Mesenchymal stem cell (in vitro differentiated cells and primary cell): ENCODE measurements at regions not wholly inside any gene's neighbourhood (a gene's known extent, or its start where the extent isn't known, plus 50 kb on each side); places are given as distances from the start of the nearest gene placed in this dataset.

ENCODE experiments used
- DNase-seq: peaks from one replicate; pipeline ENCODE4 v3.0.0-alpha.2; 2013
- H2AFZ ChIP-seq: one replicate; pipeline ENCODE4 v1.6.1; 2013; ENCODE audit warnings: low read depth, mild to moderate bottlenecking, control low read depth, inconsistent platforms, low read length, moderate library complexity
- H2AK5ac ChIP-seq: 2 replicates; pipeline ENCODE4 v1.6.1; 2013; ENCODE audit warnings: low read length, moderate library complexity, mild to moderate bottlenecking, inconsistent platforms; ENCODE audit not compliant: severe bottlenecking
- H2BK120ac ChIP-seq: one replicate; pipeline ENCODE4 v1.6.1; 2013; ENCODE audit warnings: low read depth, mild to moderate bottlenecking, inconsistent platforms, low read length, moderate library complexity
- H2BK12ac ChIP-seq, 2 experiments: one replicate each; pipeline ENCODE4 v1.6.1; 2013; ENCODE audit warnings: inconsistent platforms in 2 of 2, low read length in 2 of 2, mild to moderate bottlenecking in 2 of 2, moderate library complexity in 2 of 2, control low read depth in 1 of 2
- H2BK15ac ChIP-seq: one replicate; pipeline ENCODE4 v1.6.1; 2013; ENCODE audit warnings: mild to moderate bottlenecking, low read depth, inconsistent platforms; ENCODE audit not compliant: poor library complexity, severe bottlenecking
- H2BK5ac ChIP-seq: 2 replicates; pipeline ENCODE4 v1.6.1; 2013; ENCODE audit warnings: low read depth, mild to moderate bottlenecking, low read length, control low read depth, inconsistent platforms; ENCODE audit not compliant: poor library complexity, severe bottlenecking
- H3K14ac ChIP-seq, 2 experiments: one replicate each; pipeline ENCODE4 v1.6.1; 2013; ENCODE audit warnings: inconsistent platforms in 2 of 2, low read length in 2 of 2, control low read depth in 1 of 2, mild to moderate bottlenecking in 1 of 2, moderate library complexity in 1 of 2
- H3K18ac ChIP-seq, 2 experiments: one replicate each; pipeline ENCODE4 v1.6.1; 2013; ENCODE audit warnings: inconsistent platforms in 2 of 2, low read length in 2 of 2, control low read depth in 1 of 2, low read depth in 1 of 2, mild to moderate bottlenecking in 1 of 2
- H3K23ac ChIP-seq, 2 experiments: one replicate each; pipeline ENCODE4 v1.6.1; 2013; ENCODE audit warnings: inconsistent platforms in 2 of 2, low read length in 2 of 2, mild to moderate bottlenecking in 2 of 2, moderate library complexity in 2 of 2, control low read depth in 1 of 2
- H3K27ac ChIP-seq: 2 replicates; pipeline ENCODE4 v1.5.1; 2013; ENCODE audit warnings: mild to moderate bottlenecking, moderate library complexity, low read length, control low read depth, inconsistent platforms; ENCODE audit not compliant: poor library complexity, severe bottlenecking
- H3K27me3 ChIP-seq, 2 experiments: 2 replicates each; pipeline versions ENCODE4 v1.6.1 to v1.7.0; 2013; ENCODE audit warnings: low read length in 2 of 2, mild to moderate bottlenecking in 2 of 2, moderate library complexity in 2 of 2, control low read depth in 1 of 2, inconsistent platforms in 1 of 2; ENCODE audit not compliant: control insufficient read depth in 1 of 2, insufficient read depth in 1 of 2
- H3K36me3 ChIP-seq, 2 experiments: 2 replicates each; pipeline versions ENCODE4 v1.6.1 to v1.7.0; 2013; ENCODE audit warnings: low read length in 2 of 2, control low read depth in 1 of 2, inconsistent platforms in 1 of 2, low read depth in 1 of 2, mild to moderate bottlenecking in 1 of 2; ENCODE audit not compliant: insufficient read depth in 2 of 2, control insufficient read depth in 1 of 2
- H3K4ac ChIP-seq, 2 experiments: one replicate each; pipeline ENCODE4 v1.6.1; 2013; ENCODE audit warnings: inconsistent platforms in 2 of 2, low read length in 2 of 2, mild to moderate bottlenecking in 2 of 2, moderate library complexity in 2 of 2, control low read depth in 1 of 2, low read depth in 1 of 2
- H3K4me1 ChIP-seq: 2 replicates; pipeline ENCODE4 v1.6.1; 2013; ENCODE audit warnings: low read depth, low read length, control low read depth; ENCODE audit not compliant: control insufficient read depth, insufficient read depth
- H3K4me2 ChIP-seq: 2 replicates; pipeline ENCODE4 v1.6.1; 2013; ENCODE audit warnings: low read length, mild to moderate bottlenecking, inconsistent platforms; ENCODE audit not compliant: poor library complexity, severe bottlenecking
- H3K4me3 ChIP-seq, 2 experiments: 2 replicates each; pipeline versions ENCODE4 v1.5.1 to v1.7.0; 2013; ENCODE audit warnings: low read length in 2 of 2, mild to moderate bottlenecking in 2 of 2, control low read depth in 1 of 2, low read depth in 1 of 2; ENCODE audit not compliant: insufficient read depth in 1 of 2
- H3K79me1 ChIP-seq: replicated peaks from 2 replicates; pipeline ENCODE4 v1.6.1; 2013; ENCODE audit warnings: mild to moderate bottlenecking, control low read depth, low read length, inconsistent platforms; ENCODE audit not compliant: poor library complexity, severe bottlenecking
- H3K9ac ChIP-seq: 2 replicates; pipeline ENCODE4 v1.7.0; 2013; ENCODE audit warnings: mild to moderate bottlenecking, low read length, moderate library complexity
- H3K9me3 ChIP-seq: 2 replicates; pipeline ENCODE4 v1.7.0; 2013; ENCODE audit warnings: mild to moderate bottlenecking, low read length; ENCODE audit not compliant: control insufficient read depth
- H4K8ac ChIP-seq: one replicate; pipeline ENCODE4 v1.6.1; 2013; ENCODE audit warnings: inconsistent platforms, mild to moderate bottlenecking, low read length, moderate library complexity
- H4K91ac ChIP-seq: one replicate; pipeline ENCODE4 v1.6.1; 2013; ENCODE audit warnings: mild to moderate bottlenecking, low read length, inconsistent platforms
- WGBS: methylation state at CpG from one replicate; pipeline ENCODE4 v1.1.7; 2013; ENCODE audit warnings: mixed read lengths; 5-methylcytosine and 5-hydroxymethylcytosine counted together

GRCh38 chr7:24502135-24502488, 71.1 kb upstream of the PALS2 start:
- no peak overlapping the region for H3K4me3 ChIP-seq
- no peak overlapping the region for H3K18ac ChIP-seq
- H3K14ac ChIP-seq = no peak overlapping the region
- no peaks in the 10 kb centered on the region for H3K9me3 ChIP-seq
- no peaks in the 10 kb centered on the region for H3K4me1 ChIP-seq
- no peaks in the 10 kb centered on the region for H3K27me3 ChIP-seq
- no peak overlapping the region for H2AFZ ChIP-seq
- no peak overlapping the region for H2BK12ac ChIP-seq
- no peak overlapping the region for H3K4me2 ChIP-seq
- H4K91ac ChIP-seq = no peak overlapping the region
- H2BK15ac ChIP-seq = no peak overlapping the region
- H3K79me1 ChIP-seq = no peaks in the 10 kb centered on the region
- H3K23ac ChIP-seq = no peak overlapping the region
- WGBS = 100% methylated on average over 2 of the region's 3 CpGs
- H2AK5ac ChIP-seq = no peak overlapping the region
- H3K4ac ChIP-seq = no peak overlapping the region
- H3K36me3 ChIP-seq = no peaks in the 10 kb centered on the region
- DNase-seq = no peak
- no peak overlapping the region for H4K8ac ChIP-seq
- H2BK120ac ChIP-seq = no peak overlapping the region
- no peak overlapping the region for H3K27ac ChIP-seq
- no peak overlapping the region for H3K9ac ChIP-seq
- H2BK5ac ChIP-seq = no peak overlapping the region

GRCh38 chr7:24503506-24503905, 69.7 kb upstream of the PALS2 start:
- H4K8ac ChIP-seq = no peak overlapping the region
- H3K4me2 ChIP-seq = no peak overlapping the region
- no peak overlapping the region for H2BK5ac ChIP-seq
- DNase-seq = no peak
- H2BK120ac ChIP-seq = no peak overlapping the region
- no peak overlapping the region for H3K4me3 ChIP-seq
- H3K27ac ChIP-seq = no peak overlapping the region
- 33% methylated on average over 1 of the region's 2 CpGs for WGBS
- no peak overlapping the region for H3K18ac ChIP-seq
- no peak overlapping the region for H2BK12ac ChIP-seq
- H2AFZ ChIP-seq = no peak overlapping the region
- H3K4me1 ChIP-seq = no peaks in the 10 kb centered on the region
- no peak overlapping the region for H3K14ac ChIP-seq
- H3K4ac ChIP-seq = no peak overlapping the region
- H3K36me3 ChIP-seq = no peaks in the 10 kb centered on the region
- H3K79me1 ChIP-seq = no peaks in the 10 kb centered on the region
- H3K27me3 ChIP-seq = no peaks in the 10 kb centered on the region
- H2AK5ac ChIP-seq = no peak overlapping the region
- no peak overlapping the region for H3K9ac ChIP-seq
- H3K23ac ChIP-seq = no peak overlapping the region
- no peaks in the 10 kb centered on the region for H3K9me3 ChIP-seq
- no peak overlapping the region for H2BK15ac ChIP-seq
- no peak overlapping the region for H4K91ac ChIP-seq

- H3K27ac ChIP-seq = no peak overlapping the region
- no peaks in the 10 kb centered on the region for H3K79me1 ChIP-seq
- H3K4me1 ChIP-seq = no peaks in the 10 kb centered on the region
- no peak overlapping the region for H3K23ac ChIP-seq
- H4K91ac ChIP-seq = no peak overlapping the region
- no peaks in the 10 kb centered on the region for H3K27me3 ChIP-seq
- H2AFZ ChIP-seq = no peak overlapping the region
- H2BK15ac ChIP-seq = no peak overlapping the region
- no peak overlapping the region for H3K18ac ChIP-seq
- 84% methylated on average over 6 of the region's 6 CpGs for WGBS
- no peak for DNase-seq
- H2AK5ac ChIP-seq = no peak overlapping the region
- H3K14ac ChIP-seq = no peak overlapping the region
- H3K4me3 ChIP-seq = no peak overlapping the region
- H2BK12ac ChIP-seq = no peak overlapping the region
- no peaks in the 10 kb centered on the region for H3K36me3 ChIP-seq
- no peaks in the 10 kb centered on the region for H3K9me3 ChIP-seq
- no peak overlapping the region for H2BK5ac ChIP-seq
- no peak overlapping the region for H2BK120ac ChIP-seq
- no peak overlapping the region for H3K4me2 ChIP-seq
- H3K9ac ChIP-seq = no peak overlapping the region
- H4K8ac ChIP-seq = no peak overlapping the region
- H3K4ac ChIP-seq = no peak overlapping the region
Measured at GRCh38 chr7:24504040-24504439, 69.2 kb upstream of the PALS2 start.

GRCh38 chr7:24504836-24505235, 68.4 kb upstream of the PALS2 start:
- Histone ChIP-seq H3K27me3 (no peaks in the 10 kb centered on the region), H3K14ac (no peak overlapping the region), H3K9me3 (no peaks in the 10 kb centered on the region), H3K4me3 (no peak overlapping the region), H3K4ac (no peak overlapping the region), H3K18ac (no peak overlapping the region), H2BK12ac (no peak overlapping the region), H2BK120ac (no peak overlapping the region), H2AFZ (no peak overlapping the region), H2BK5ac (no peak overlapping the region), H3K9ac (no peak overlapping the region), H3K4me2 (no peak overlapping the region), H3K4me1 (no peaks in the 10 kb centered on the region), H3K27ac (no peak overlapping the region), H4K91ac (no peak overlapping the region), H2AK5ac (no peak overlapping the region), H3K23ac (no peak overlapping the region), H4K8ac (no peak overlapping the region), H3K79me1 (no peaks in the 10 kb centered on the region), H2BK15ac (no peak overlapping the region), H3K36me3 (no peaks in the 10 kb centered on the region)
- WGBS = 63% methylated on average over 2 of the region's 2 CpGs
- DNase-seq = no peak
